ENCODE measurements at regions not wholly inside any gene's neighbourhood (a gene's known extent, or its start where the extent isn't known, plus 50 kb on each side); places are given as distances from the start of the nearest gene placed in this dataset.
A peak's percentile ranks its signal among the peaks of the same experiment; 100 is the strongest.

- H3K56ac ChIP-seq (ENCODE audit: extremely low read depth, insufficient read depth, low read length) = no peak overlapping the region
- no CpG with 5 or more reads among the region's 2 CpGs for WGBS, 2 experiments (ENCODE audit: extremely low coverage in 2 of 2, insufficient read length in 1 of 2)
- intact Hi-C loops (cut with micrococcal nuclease) (no loop called here), in situ Hi-C loops (cut with MboI; ENCODE audit: low sequenced_read_pairs) (no loop called here), dilution Hi-C loops (cut with HindIII; ENCODE audit: low sequenced_read_pairs, unreplicated experiment) (no loop called here)
- H2BK5ac ChIP-seq (ENCODE audit: low read depth, low read length, poor library complexity, severe bottlenecking) = no peak overlapping the region
- no peaks in the 10 kb centered on the region for H3K9me1 ChIP-seq (ENCODE audit: insufficient read depth, low read length)
- H3K27me3 ChIP-seq (ENCODE audit: control insufficient read depth, insufficient read depth, low read length) = no peaks in the 10 kb centered on the region
- H4K20me1 ChIP-seq (ENCODE audit: insufficient read depth, low read length) = no peaks in the 10 kb centered on the region
- H2BK15ac ChIP-seq (ENCODE audit: low read depth, low read length) = no peak overlapping the region
- no peak overlapping the region for H3K4ac ChIP-seq (ENCODE audit: low read depth, low read length)
- H3K18ac ChIP-seq (ENCODE audit: low read depth, low read length) = no peak overlapping the region
- TF ChIP-seq MAFK (IDR thresholded peaks at IDR 0.05; ENCODE audit: low read depth, low read length) (no peak), MAZ (IDR thresholded peaks at IDR 0.05; ENCODE audit: borderline replicate concordance, low read depth, low read length) (no peak), RCOR1 (IDR thresholded peaks at IDR 0.05; ENCODE audit: insufficient replicate concordance, low read length) (no peak), MXI1 (IDR thresholded peaks at IDR 0.05; ENCODE audit: borderline replicate concordance, low read depth, low read length) (no peak), NFE2L2 (IDR thresholded peaks at IDR 0.05; ENCODE audit: low read depth, low read length) (no peak), CTCF (conservative IDR thresholded peaks at IDR 0.05; ENCODE audit: low read depth, low read length) (no peak), CEBPB (IDR thresholded peaks at IDR 0.05; ENCODE audit: low read depth, low read length) (no peak), ELK1 (IDR thresholded peaks at IDR 0.05; ENCODE audit: borderline replicate concordance, low read depth, low read length) (no peak), FOS (IDR thresholded peaks at IDR 0.05; ENCODE audit: low read depth, low read length) (no peak), SMC3 (IDR thresholded peaks at IDR 0.05; ENCODE audit: low read depth, low read length) (no peak), RAD21 (IDR thresholded peaks at IDR 0.05; ENCODE audit: low read length) (no peak), CHD1 (IDR thresholded peaks at IDR 0.05; ENCODE audit: low read depth, low read length) (no peak), USF2 (IDR thresholded peaks at IDR 0.05; ENCODE audit: low read depth, low read length) (no peak), BHLHE40 (IDR thresholded peaks at IDR 0.05; ENCODE audit: low read depth, low read length) (no peak), RFX5 (IDR thresholded peaks at IDR 0.05; ENCODE audit: low read depth, low read length) (no peak), POLR2A (IDR thresholded peaks at IDR 0.05; ENCODE audit: low read depth, low read length) (no peak)
- ChIA-PET CTCF (no interaction called here), POLR2A (ENCODE audit: unreplicated experiment) (no interaction called here)
- no peak overlapping the region for H2AFZ ChIP-seq (replicated peaks; ENCODE audit: low read length, poor library complexity)
- BruUV-seq (replicated peaks) = no TSS peak
- no peak overlapping the region for H3K4me3 ChIP-seq (ENCODE audit: insufficient read depth, low read depth, low read length)
- H3K79me1 ChIP-seq (ENCODE audit: low read depth in 1 of 2, low read length in 2 of 2) = no peaks in the 10 kb centered on the region
- no peaks in the 10 kb centered on the region for H3K36me3 ChIP-seq (ENCODE audit: control insufficient read depth, insufficient read depth, low read length)
- H3K9ac ChIP-seq (ENCODE audit: low read depth, low read length) = no peak overlapping the region
- H4K5ac ChIP-seq (ENCODE audit: low read depth, low read length) = no peak overlapping the region
- H3K23ac ChIP-seq (ENCODE audit: low read depth, low read length) = no peak overlapping the region
- H2AK9ac ChIP-seq (replicated peaks; ENCODE audit: low read depth, low read length, poor library complexity) = no peak overlapping the region
- H2BK120ac ChIP-seq (ENCODE audit: low read depth, low read length) = no peak overlapping the region
- H2AK5ac ChIP-seq (ENCODE audit: low read depth, low read length) = no peak overlapping the region
- no peak overlapping the region for H4K8ac ChIP-seq (ENCODE audit: low read depth in 2 of 2, low read length in 2 of 2)
- DNase-seq (peak; percentile 19), ATAC-seq (ENCODE audit: low read depth) (no peak)
- no peak overlapping the region for H3K27ac ChIP-seq (ENCODE audit: insufficient read depth, low read length)
- H2BK20ac ChIP-seq (ENCODE audit: low read depth, low read length) = no peak overlapping the region
- no peak overlapping the region for H4K91ac ChIP-seq (ENCODE audit: insufficient read depth, low read depth, low read length)
- no peak overlapping the region for H3K4me2 ChIP-seq (ENCODE audit: low read depth, low read length)
- no peaks in the 10 kb centered on the region for H3K4me1 ChIP-seq (ENCODE audit: control insufficient read depth, insufficient read depth, low read length)
- no peak overlapping the region for H3K14ac ChIP-seq (replicated peaks; ENCODE audit: low read depth, low read length)
- H3K9me3 ChIP-seq (ENCODE audit: control insufficient read depth, insufficient read depth, low read length) = no peaks in the 10 kb centered on the region
Measured at GRCh38 chrX:15014281-15014680, 141.1 kb downstream of the MOSPD2 start.

Data from IMR-90 (cell line).